Activated CD4-positive, alpha-beta T cell treated with anti-CD3 and anti-CD28 coated beads, Interleukin-2, amount 10 ng/mL, durations not matched to agents 7 days and 5 days (primary cell): ENCODE measurements at regions not wholly inside any gene's neighbourhood (a gene's known extent, or its start where the extent isn't known, plus 50 kb on each side); places are given as distances from the start of the nearest gene placed in this dataset.

Experiments
- CTCF ChIA-PET: fragments of 350-600 bp; sonication (Branson Sonifier 250); formaldehyde crosslinking; loops from one replicate; lab custom pipeline; 2021; ENCODE audit warnings: antibody characterized with exemption; lab: Charles Lee
- POLR2A ChIA-PET: fragments of 350-600 bp; sonication (Branson Sonifier 250); formaldehyde crosslinking; loops from one replicate; lab custom pipeline; 2021; ENCODE audit warnings: antibody characterized with exemption; lab: Charles Lee
- DNase-seq: peaks from one replicate; pipeline ENCODE4 v3.0.0-alpha.2; 2020
- H3K27ac Mint-ChIP-seq: one replicate; pipeline ENCODE4 v1.8.0; 2021; ENCODE audit warnings: mild to moderate bottlenecking, moderate library complexity, mixed read lengths
- H3K27me3 Mint-ChIP-seq: one replicate; pipeline ENCODE4 v1.8.0; 2021; ENCODE audit warnings: mixed read lengths
- H3K36me3 Mint-ChIP-seq: one replicate; pipeline ENCODE4 v1.8.0; 2021; ENCODE audit warnings: low read depth, mixed read lengths
- H3K4me1 Mint-ChIP-seq: one replicate; pipeline ENCODE4 v1.8.0; 2021; ENCODE audit warnings: mixed read lengths
- H3K4me3 Mint-ChIP-seq: one replicate; pipeline ENCODE4 v1.8.0; 2021; ENCODE audit warnings: mild to moderate bottlenecking, moderate library complexity, mixed read lengths
- H3K9me3 Mint-ChIP-seq: one replicate; pipeline ENCODE4 v1.8.0; 2021; ENCODE audit warnings: mixed read lengths

DNA sequence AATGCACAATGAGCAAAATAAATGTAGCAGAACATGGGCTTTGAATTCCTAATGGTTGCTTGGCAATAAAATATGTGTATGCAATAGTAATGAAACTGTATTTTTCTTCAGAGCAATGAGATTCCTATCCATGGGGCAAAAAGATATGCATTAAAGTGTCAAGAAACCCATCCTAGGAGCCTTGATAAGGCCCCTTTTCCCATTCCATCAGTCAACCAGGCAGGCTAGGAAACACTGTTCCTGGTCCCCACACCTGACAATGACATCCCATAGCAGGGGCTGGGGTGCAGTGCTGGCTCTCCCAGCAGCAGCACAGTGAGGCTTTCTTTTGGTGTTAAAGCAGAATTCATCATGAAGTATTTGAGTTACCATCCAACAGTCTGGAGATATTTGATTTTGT, 113.3 kb upstream of the AGTR1 start:
- H3K9me3 Mint-ChIP-seq = no peaks in the 10 kb centered on the region
- POLR2A ChIA-PET = no interaction called here
- no peaks in the 10 kb centered on the region for H3K4me1 Mint-ChIP-seq
- H3K36me3 Mint-ChIP-seq = no peaks in the 10 kb centered on the region
- no peak for DNase-seq
- CTCF ChIA-PET = no interaction called here
- no peak overlapping the region for H3K27ac Mint-ChIP-seq
- no peaks in the 10 kb centered on the region for H3K27me3 Mint-ChIP-seq
- H3K4me3 Mint-ChIP-seq = no peak overlapping the region

DNA sequence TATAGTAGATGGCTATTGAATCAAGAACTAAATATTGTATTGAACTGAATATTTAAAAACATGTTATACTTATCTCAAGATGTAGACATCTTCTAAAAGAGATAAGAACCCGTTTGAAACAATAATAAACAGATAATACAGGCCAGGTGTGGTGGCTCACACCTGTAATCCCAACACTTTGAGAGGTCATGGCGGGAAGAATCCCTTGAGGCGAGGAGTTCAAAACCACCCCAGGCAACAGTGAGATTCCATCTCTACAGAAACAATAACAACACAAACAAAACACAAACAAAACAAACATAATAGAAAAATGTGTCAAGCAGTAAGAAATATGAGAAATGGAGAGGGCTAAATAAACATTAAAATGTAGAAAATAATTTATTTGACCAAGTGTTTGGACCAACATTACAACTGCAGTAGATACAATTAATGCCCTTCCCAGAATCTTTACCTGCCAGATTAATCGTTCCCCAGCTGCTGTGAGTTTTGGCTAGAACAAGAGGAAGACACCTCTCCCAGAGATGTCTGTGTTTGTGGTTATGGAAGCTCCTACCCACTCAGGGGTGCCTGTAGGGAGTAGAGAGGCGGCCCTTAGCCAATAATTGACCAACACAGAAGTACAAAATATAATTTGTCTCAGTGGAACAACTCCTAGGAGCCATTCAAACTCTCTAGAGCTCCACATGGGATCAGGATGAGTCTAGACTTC, 111.9 kb upstream of the AGTR1 start:
- no peaks in the 10 kb centered on the region for H3K9me3 Mint-ChIP-seq
- POLR2A ChIA-PET = interaction anchor here (0.6 kb wide), 1 partner anchor 445 kb away, joined by 5 read pairs; no protein-coding TSS in a partner anchor

DNA sequence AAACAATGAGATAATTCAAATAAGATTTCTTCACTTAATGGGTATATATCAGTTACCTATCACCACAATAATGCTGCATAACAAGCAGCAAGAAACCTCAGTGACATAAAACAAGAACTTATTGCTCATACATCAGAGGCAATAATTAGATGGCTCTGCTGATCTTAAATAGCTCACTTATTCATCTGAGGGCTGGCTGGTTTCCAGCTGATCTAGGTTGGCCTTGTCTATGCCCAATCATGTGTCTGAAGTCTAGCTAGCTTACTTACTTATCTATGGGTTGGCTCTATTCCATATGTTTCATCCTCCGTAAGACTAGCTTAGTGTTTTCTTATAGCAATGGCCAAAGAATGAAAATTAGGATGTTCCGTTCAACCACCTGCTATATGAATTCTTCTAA, 109.4 kb upstream of the AGTR1 start:
- Mint-ChIP-seq H3K36me3 (no peaks in the 10 kb centered on the region), H3K9me3 (no peaks in the 10 kb centered on the region), H3K27me3 (no peaks in the 10 kb centered on the region), H3K4me3 (no peak overlapping the region), H3K27ac (no peak overlapping the region), H3K4me1 (no peaks in the 10 kb centered on the region)
- POLR2A ChIA-PET = no interaction called here
- DNase-seq = no peak
- CTCF ChIA-PET = no interaction called here

More for the DNA sequence above, 111.9 kb upstream of the AGTR1 start:
- Mint-ChIP-seq H3K4me3 (no peak overlapping the region), H3K4me1 (no peaks in the 10 kb centered on the region), H3K36me3 (no peaks in the 10 kb centered on the region), H3K27ac (no peak overlapping the region), H3K27me3 (no peaks in the 10 kb centered on the region)
- CTCF ChIA-PET = interaction anchor here (0.6 kb wide), 1 partner anchor 213 kb away, joined by 3 read pairs; no protein-coding TSS in a partner anchor
- DNase-seq = no peak

DNA sequence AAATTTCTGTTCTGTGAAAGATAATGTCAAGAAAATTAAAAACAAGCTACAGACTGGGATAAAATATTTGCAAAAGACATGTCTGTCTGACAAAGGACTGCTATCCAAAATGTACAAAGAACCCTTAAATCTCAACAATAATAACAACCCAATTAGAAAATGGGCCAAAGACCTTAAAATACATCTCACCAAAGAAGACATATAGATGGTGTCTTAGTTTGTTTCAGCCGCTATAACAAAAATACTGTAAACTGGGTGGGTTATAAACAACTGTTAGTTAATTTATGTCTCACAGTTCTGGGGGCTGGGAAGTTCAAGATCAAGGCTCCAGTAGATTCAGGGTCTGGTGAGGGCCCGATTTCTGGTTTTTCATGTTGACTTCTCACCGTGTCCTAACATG, 106.2 kb upstream of the AGTR1 start:
- no peaks in the 10 kb centered on the region for H3K4me1 Mint-ChIP-seq
- H3K36me3 Mint-ChIP-seq = no peaks in the 10 kb centered on the region
- DNase-seq = no peak
- H3K9me3 Mint-ChIP-seq = no peaks in the 10 kb centered on the region
- no peak overlapping the region for H3K4me3 Mint-ChIP-seq
- H3K27ac Mint-ChIP-seq = no peak overlapping the region
- no peaks in the 10 kb centered on the region for H3K27me3 Mint-ChIP-seq
- ChIA-PET POLR2A (no interaction called here), CTCF (no interaction called here)

DNA sequence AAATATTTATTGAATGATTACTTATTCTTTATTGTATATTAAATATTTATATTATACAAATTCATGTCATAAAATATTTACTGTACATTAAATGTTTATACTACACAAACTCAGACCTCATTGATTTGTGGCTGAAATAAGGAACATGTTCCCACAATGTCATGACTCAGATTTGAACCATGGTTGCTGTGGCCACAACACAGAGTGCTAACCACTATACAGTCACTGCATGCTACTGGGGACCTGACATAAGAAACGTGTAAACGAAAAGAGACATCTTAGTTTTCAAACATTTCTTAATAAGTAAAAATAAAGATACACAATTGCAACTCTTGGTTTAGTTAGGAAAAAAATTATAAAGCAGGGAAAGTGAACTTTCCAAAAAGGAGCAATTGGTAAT, 99.1 kb upstream of the AGTR1 start:
- H3K27ac Mint-ChIP-seq = no peak overlapping the region
- no peak overlapping the region for H3K4me3 Mint-ChIP-seq
- DNase-seq = no peak
- H3K4me1 Mint-ChIP-seq = no peaks in the 10 kb centered on the region
- CTCF ChIA-PET = no interaction called here
- H3K36me3 Mint-ChIP-seq = no peaks in the 10 kb centered on the region
- H3K27me3 Mint-ChIP-seq = no peaks in the 10 kb centered on the region
- H3K9me3 Mint-ChIP-seq = no peaks in the 10 kb centered on the region
- POLR2A ChIA-PET = no interaction called here

DNA sequence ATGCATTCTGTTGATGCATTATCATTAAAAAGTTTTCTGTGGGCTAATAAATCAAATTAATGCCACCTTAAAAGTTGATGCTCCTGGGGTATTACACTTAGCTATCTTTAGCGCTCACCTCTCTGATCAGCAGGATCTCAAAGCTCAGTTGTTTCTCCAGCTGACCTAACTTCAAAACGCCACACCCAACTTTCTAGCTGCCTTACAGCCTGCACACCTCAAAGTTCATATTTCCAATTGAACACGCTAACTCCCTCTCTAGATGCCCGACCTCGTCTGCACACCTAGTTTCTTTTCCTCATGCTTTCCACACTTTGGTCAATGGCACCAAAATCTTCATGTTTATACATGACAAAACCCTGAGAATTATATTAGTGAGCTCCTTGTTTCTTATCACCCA, 98.2 kb upstream of the AGTR1 start:
- no peak overlapping the region for H3K4me3 Mint-ChIP-seq
- H3K27me3 Mint-ChIP-seq = no peaks in the 10 kb centered on the region
- no peak overlapping the region for H3K27ac Mint-ChIP-seq
- no peaks in the 10 kb centered on the region for H3K4me1 Mint-ChIP-seq
- ChIA-PET POLR2A (no interaction called here), CTCF (interaction anchor here (0.7 kb wide), 1 partner anchor 135 kb away, joined by 3 read pairs; no protein-coding TSS in a partner anchor)
- no peaks in the 10 kb centered on the region for H3K9me3 Mint-ChIP-seq
- no peak for DNase-seq
- H3K36me3 Mint-ChIP-seq = no peaks in the 10 kb centered on the region

DNA sequence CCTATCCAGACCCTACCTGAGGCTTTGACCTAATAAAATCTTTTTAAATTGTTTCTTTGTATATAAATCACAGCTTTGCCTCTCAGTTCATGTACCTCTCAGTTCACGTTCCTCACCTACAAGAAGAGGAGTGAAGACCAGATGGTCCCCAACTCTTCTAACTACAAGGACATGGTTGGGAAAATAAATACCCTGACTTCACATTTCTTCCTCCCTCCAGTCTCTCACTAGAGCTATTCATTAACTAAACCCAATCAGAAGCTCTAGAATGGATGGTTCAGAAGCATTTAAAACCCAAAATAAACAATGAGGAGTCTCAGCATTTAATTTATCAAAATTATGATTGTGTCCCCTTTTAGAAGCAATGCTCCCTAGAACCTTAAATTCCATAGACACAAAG, 97.3 kb upstream of the AGTR1 start:
- Mint-ChIP-seq H3K4me1 (no peaks in the 10 kb centered on the region), H3K4me3 (no peak overlapping the region)
- POLR2A ChIA-PET = no interaction called here

DNA sequence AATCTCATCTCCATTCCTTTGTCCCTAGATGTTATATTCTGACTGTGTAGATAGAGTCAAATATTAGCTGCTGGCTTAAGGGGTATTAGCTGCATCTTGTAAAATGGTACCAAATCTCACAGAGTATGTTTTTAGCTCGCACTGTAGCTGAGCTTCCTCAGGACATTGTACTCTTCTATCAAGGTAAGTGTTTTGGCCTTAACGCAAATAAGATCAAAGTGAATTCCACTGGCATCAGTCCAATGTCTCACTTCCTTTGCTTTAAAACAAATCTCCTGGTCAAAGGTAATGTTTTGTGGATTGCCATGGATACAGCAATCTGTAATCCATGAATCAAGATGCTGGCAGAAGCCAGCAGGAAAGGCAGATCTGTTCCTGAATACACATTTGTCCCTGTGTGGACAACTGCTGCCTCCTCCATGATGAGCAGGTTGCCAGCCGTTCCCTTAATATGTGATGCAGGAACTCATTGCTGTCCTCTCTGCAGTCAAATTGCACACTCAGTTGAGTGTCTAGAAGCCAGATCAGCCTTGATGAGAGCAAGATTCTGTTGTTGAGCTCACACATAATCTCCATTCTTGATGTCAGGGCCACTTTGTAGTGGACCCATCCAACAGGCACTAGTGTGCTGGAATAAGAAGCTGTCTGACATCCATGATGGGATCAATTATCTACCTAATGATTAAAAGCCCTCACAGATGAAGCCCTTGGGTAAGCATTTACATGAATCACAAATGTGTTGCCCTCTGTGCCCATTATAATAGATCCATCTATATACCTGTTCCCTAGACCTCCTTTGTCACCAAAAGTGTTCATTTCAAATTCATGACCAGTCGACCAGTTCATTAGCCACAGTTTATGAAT, 96.6 kb upstream of the AGTR1 start:
- ChIA-PET CTCF (no interaction called here), POLR2A (no interaction called here)
- Mint-ChIP-seq H3K9me3 (no peaks in the 10 kb centered on the region), H3K36me3 (no peaks in the 10 kb centered on the region), H3K27ac (no peak overlapping the region), H3K4me3 (no peak overlapping the region), H3K27me3 (no peaks in the 10 kb centered on the region), H3K4me1 (no peaks in the 10 kb centered on the region)
- no peak for DNase-seq

More for the DNA sequence above, 97.3 kb upstream of the AGTR1 start:
- CTCF ChIA-PET = no interaction called here
- Mint-ChIP-seq H3K27ac (no peak overlapping the region), H3K27me3 (no peaks in the 10 kb centered on the region), H3K36me3 (no peaks in the 10 kb centered on the region), H3K9me3 (no peaks in the 10 kb centered on the region)
- no peak for DNase-seq

DNA sequence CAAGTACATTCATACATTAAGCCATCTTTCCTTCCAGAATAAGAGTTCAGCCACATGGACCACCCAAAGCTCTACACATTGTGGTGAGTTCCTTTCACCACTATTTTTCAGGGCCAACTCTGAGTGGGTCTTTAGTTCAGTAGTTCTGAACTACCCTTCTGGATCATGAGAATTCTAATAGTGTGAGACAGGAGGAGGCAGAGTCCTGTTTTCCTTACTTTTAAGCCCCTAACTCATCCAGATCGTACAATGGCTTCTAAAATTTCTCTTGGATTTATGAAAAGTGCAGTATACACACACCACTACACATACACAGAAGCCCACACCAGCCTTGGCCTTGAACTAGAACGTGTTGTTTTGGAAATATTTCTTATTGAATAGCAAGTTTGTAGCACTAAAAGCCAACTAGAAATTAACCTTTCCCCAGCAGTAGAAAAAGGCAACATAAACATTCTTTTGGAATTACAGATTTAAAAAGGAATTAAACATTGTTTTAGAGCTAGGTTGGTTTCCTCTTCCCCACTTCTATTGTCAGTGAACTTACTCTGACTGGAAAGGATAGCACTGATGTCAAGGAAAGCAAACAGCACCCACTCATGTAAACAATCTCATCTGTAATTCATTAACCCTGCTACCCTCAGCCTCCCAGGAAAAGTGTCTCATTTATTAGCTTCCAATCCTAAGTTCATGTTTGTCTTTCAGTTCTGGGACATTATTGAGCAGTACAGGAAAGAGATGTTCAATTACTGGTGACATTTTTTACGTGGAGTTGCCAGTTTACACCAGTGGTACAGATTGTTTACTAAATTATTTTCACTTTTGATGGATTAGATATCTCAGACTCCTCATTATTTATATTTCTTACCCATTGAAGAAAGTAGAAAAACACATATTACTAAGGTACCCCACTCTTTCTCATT, 95.7 kb upstream of the AGTR1 start:
- no peak overlapping the region for H3K4me3 Mint-ChIP-seq
- CTCF ChIA-PET = no interaction called here
- DNase-seq = no peak

DNA sequence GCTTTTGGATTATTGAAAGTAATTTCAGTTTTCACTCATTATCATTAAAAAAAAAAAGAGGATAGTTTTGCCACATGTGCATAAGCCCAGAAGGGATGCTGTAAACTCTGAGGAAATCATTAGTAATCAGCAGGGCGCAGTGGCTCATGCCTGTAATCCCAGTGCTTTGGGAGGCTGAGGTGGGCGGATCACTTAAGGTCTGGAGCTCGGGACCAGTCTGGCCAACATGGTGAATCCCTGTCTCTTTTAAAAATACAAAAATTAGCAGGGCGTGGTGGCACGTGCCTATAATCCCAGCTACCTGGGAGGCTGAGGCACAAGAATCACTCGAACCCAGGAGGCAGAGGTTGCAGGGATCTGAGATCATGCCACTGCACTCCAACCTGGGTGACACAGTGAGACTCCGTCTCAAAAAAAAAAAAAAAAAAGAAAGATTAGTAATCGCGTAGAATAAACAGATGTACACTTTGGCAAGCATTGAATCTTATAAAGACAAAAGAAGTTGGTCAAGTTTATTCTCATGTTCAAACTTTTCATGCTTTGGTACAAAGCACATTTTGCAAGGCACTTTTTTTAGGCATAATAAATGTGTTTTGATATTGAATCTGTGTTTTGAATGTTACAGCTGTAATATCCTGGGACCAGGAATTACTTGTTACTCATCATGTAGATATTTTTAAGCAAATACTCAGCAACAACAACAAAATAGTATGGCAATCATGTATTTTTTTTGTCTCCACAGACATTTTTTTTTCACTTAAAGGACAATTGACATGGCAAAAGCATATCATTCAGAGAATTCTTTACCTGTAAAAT, 93.2 kb upstream of the AGTR1 start:
- no peaks in the 10 kb centered on the region for H3K9me3 Mint-ChIP-seq
- H3K4me3 Mint-ChIP-seq = no peak overlapping the region
- no peak for DNase-seq
- H3K4me1 Mint-ChIP-seq = no peaks in the 10 kb centered on the region
- ChIA-PET CTCF (no interaction called here), POLR2A (no interaction called here)
- no peaks in the 10 kb centered on the region for H3K36me3 Mint-ChIP-seq
- H3K27ac Mint-ChIP-seq = no peak overlapping the region
- H3K27me3 Mint-ChIP-seq = no peaks in the 10 kb centered on the region

More for the DNA sequence above, 95.7 kb upstream of the AGTR1 start:
- no peaks in the 10 kb centered on the region for H3K4me1 Mint-ChIP-seq
- no peaks in the 10 kb centered on the region for H3K36me3 Mint-ChIP-seq
- H3K27ac Mint-ChIP-seq = no peak overlapping the region
- H3K27me3 Mint-ChIP-seq = no peaks in the 10 kb centered on the region
- no peaks in the 10 kb centered on the region for H3K9me3 Mint-ChIP-seq
- POLR2A ChIA-PET = no interaction called here

DNA sequence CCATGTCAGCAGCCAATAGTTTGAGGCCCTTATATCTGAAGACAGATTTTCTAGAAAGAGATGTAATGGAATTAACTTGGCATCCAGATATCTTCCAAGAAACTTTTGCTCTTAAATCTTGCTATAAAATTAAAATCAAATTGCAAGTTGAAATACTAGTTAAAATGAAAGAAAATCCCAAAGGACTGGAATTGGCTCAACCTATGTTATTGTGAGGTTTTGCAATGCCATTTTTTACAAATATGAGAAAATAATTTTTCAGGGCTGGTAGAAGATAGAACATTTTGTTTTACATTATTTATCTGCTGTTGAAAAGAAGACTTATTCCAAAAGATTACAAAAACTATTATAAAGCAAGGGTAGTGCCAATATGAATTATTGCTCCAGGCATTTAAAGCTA, 92.2 kb upstream of the AGTR1 start:
- Mint-ChIP-seq H3K36me3 (no peaks in the 10 kb centered on the region), H3K27ac (no peak overlapping the region), H3K9me3 (no peaks in the 10 kb centered on the region), H3K27me3 (no peaks in the 10 kb centered on the region), H3K4me1 (no peaks in the 10 kb centered on the region), H3K4me3 (no peak overlapping the region)
- ChIA-PET CTCF (no interaction called here), POLR2A (no interaction called here)
- no peak for DNase-seq

DNA sequence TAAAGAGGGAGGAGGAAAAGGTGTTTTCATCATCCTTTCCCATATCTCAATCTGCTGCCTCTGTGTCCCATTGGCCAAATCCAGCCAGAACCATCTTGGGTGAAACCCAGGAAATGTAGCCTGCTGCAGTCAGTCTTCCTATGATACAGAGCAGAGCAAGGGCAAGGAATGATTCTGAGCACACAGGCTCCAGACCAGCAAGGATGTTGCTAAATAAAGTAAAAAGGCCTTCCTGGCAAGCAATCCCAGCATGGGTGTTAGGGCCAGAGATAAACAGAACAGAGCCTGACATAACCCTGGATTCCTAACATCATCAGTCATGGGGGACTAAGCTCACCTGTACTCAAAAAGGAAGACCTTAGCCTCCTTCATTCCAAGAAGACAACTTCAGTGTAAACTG, 90.7 kb upstream of the AGTR1 start:
- CTCF ChIA-PET = no interaction called here
- H3K27ac Mint-ChIP-seq = no peak overlapping the region
- DNase-seq = no peak
- no peaks in the 10 kb centered on the region for H3K9me3 Mint-ChIP-seq
- no peak overlapping the region for H3K4me3 Mint-ChIP-seq
- no peaks in the 10 kb centered on the region for H3K4me1 Mint-ChIP-seq
- H3K36me3 Mint-ChIP-seq = no peaks in the 10 kb centered on the region
- POLR2A ChIA-PET = no interaction called here
- no peaks in the 10 kb centered on the region for H3K27me3 Mint-ChIP-seq
